HepG2 (cell line): ENCODE measurements at regions not wholly inside any gene's neighbourhood (a gene's known extent, or its start where the extent isn't known, plus 50 kb on each side); places are given as distances from the start of the nearest gene placed in this dataset.

ENCODE experiments used
- ATAC-seq: fragments of 200-7000 bp; cut with Tn5 transposase; 3 replicates; pipeline ENCODE4 v1.9.1; 2020; ENCODE audit warnings: mild to moderate bottlenecking, moderate library complexity
- BruUV-seq: library from RNA; stranded (reverse); fragments of 400-500 nt; replicated peaks from 2 replicates; lab custom pipeline; 2021; lab: Mats Ljungman, UMichigan
- CTCF ChIA-PET: fragments of 300-600 bp; formaldehyde crosslinking; extraction: SDS; loops from one replicate; lab custom pipeline; 2021; ENCODE audit warnings: low total read pairs, inconsistent platforms, low intra/inter-chr PET ratio; lab: Yijun Ruan, JAX
- POLR2A ChIA-PET: fragments of 350-600 bp; sonication (Branson Sonifier 250); formaldehyde crosslinking; loops from one replicate; lab custom pipeline; 2020; ENCODE audit warnings: antibody characterized with exemption, inconsistent platforms; lab: Yijun Ruan, JAX
- DNase-seq: peaks from one replicate; pipeline ENCODE4 v3.0.0-alpha.2; 2015; ENCODE audit warnings: low spot score
- FAIRE-seq: peaks from 3 replicates; lab custom pipeline; 2011; peaks lifted over from hg19 to GRCh38; lab: Jason Lieb, UNC
- H2AFZ ChIP-seq: one replicate; pipeline ENCODE4 v1.6.1; 2011; ENCODE audit warnings: low read length, inconsistent platforms
- H3K27ac ChIP-seq: fragments of 300-600 bp; 3 replicates; pipeline ENCODE4 v1.8.0; 2011; ENCODE audit warnings: mixed run types, mild to moderate bottlenecking, mixed read lengths, low read length, inconsistent platforms; ENCODE audit not compliant: insufficient read depth; ENCODE audit errors: extremely low read length
- H3K27me3 ChIP-seq, 2 experiments: fragments of 200-600 bp in 1 of 2; 2 replicates in 1 of 2; 3 replicates in 1 of 2; pipeline versions ENCODE4 v1.6.0 to v1.8.0; 2011; ENCODE audit warnings: low read length in 2 of 2, mild to moderate bottlenecking in 2 of 2, moderate library complexity in 2 of 2, inconsistent platforms in 1 of 2; ENCODE audit not compliant: insufficient read depth in 2 of 2, control insufficient read depth in 1 of 2
- H3K36me3 ChIP-seq, 2 experiments: fragments of 200-600 bp in 1 of 2; replicated peaks in 1 of 2; 2 replicates in 1 of 2; 3 replicates in 1 of 2; pipeline versions ENCODE4 v1.5.1 to v1.8.0; 2011; ENCODE audit warnings: low read length in 2 of 2, inconsistent platforms in 1 of 2; ENCODE audit not compliant: insufficient read depth in 2 of 2, control insufficient read depth in 1 of 2
- H3K4me1 ChIP-seq: 2 replicates; pipeline ENCODE4 v1.5.1; 2012; ENCODE audit warnings: low read length, inconsistent platforms; ENCODE audit not compliant: insufficient read depth
- H3K4me2 ChIP-seq: 2 replicates; pipeline ENCODE4 v1.6.0; 2011; ENCODE audit warnings: low read depth, low read length, inconsistent platforms
- H3K4me3 ChIP-seq, 3 experiments: fragments of 200-600 bp in 1 of 3; sonication (generic), shearing (Covaris generic) in 1 of 3; replicated peaks in 1 of 3; 2 replicates each; pipeline ENCODE4 v1.5.1; 2011 to 2016; ENCODE audit warnings: low read length in 3 of 3, inconsistent platforms in 2 of 3, low read depth in 2 of 3, mild to moderate bottlenecking in 2 of 3, control low read depth in 1 of 3, mixed read lengths in 1 of 3; ENCODE audit not compliant: insufficient read depth in 1 of 3
- H3K79me2 ChIP-seq: one replicate; pipeline ENCODE4 v1.6.1; 2011; ENCODE audit warnings: low read length, inconsistent platforms; ENCODE audit not compliant: insufficient read depth
- H3K9ac ChIP-seq: 2 replicates; pipeline ENCODE4 v1.6.0; 2011; ENCODE audit warnings: mild to moderate bottlenecking, low read depth, low read length, inconsistent platforms; ENCODE audit not compliant: insufficient read depth
- H3K9me3 ChIP-seq: 2 replicates; pipeline ENCODE4 v1.5.1; 2012; ENCODE audit warnings: mild to moderate bottlenecking, low read length
- H4K20me1 ChIP-seq: 2 replicates; pipeline ENCODE4 v1.6.0; 2011; ENCODE audit warnings: inconsistent platforms, mild to moderate bottlenecking, low read length, moderate library complexity; ENCODE audit not compliant: insufficient read depth
- RFXAP ChIP-seq: sonication (generic); formaldehyde crosslinking; IDR thresholded peaks from 2 replicates; pipeline ENCODE4 v1.4.0; 2020; ENCODE audit warnings: missing genetic modification reagents, borderline replicate concordance
- TCF12 ChIP-seq, 2 experiments: fragments of 450-650 bp in 1 of 2; sonication (generic) in 1 of 2; formaldehyde crosslinking in 1 of 2; IDR thresholded peaks; 2 replicates each; pipeline versions ENCODE4 v1.6.1 to v1.8.0; 2017 to 2022; ENCODE audit warnings: antibody characterized with exemption in 1 of 2, mild to moderate bottlenecking in 1 of 2, missing genetic modification reagents in 1 of 2, moderate library complexity in 1 of 2
- UBTF ChIP-seq: sonication (generic); formaldehyde crosslinking; IDR thresholded peaks from 2 replicates; pipeline ENCODE4 v1.4.0; 2020; ENCODE audit warnings: mild to moderate bottlenecking, missing genetic modification reagents
- ZFY ChIP-seq: sonication (generic); formaldehyde crosslinking; IDR thresholded peaks from 2 replicates; pipeline ENCODE4 v1.4.0; 2020; ENCODE audit warnings: missing genetic modification reagents
- ZNF337 ChIP-seq: sonication (generic); formaldehyde crosslinking; IDR thresholded peaks from 2 replicates; pipeline ENCODE4 v1.5.1; 2020; ENCODE audit warnings: missing genetic modification reagents, low read depth, mild to moderate bottlenecking, borderline replicate concordance
- WGBS: methylation state at CpG from one replicate; pipeline ENCODE4 v1.1.6; 2017; ENCODE audit warnings: low lambda C conversion rate; 5-methylcytosine and 5-hydroxymethylcytosine counted together
- in situ Hi-C: cut with HindIII; loops from 2 replicates; pipeline ENCODE4 v1.10.0; 2017; ENCODE audit warnings: low pct_unique_long_range_greater_than_20kb; ENCODE audit not compliant: extremely low pct_ligation_motif_present
- intact Hi-C: fragments of 100-400 bp; cut with micrococcal nuclease; formaldehyde crosslinking; loops from one replicate; pipeline ENCODE4 v1.10.0; 2022; ENCODE audit not compliant: unreplicated experiment
- TF ChIP-seq, protein P1 (sequence below): sonication (generic); formaldehyde crosslinking; IDR thresholded peaks from 2 replicates; pipeline ENCODE4 v1.4.0; 2020; ENCODE audit warnings: low read depth, mild to moderate bottlenecking, missing genetic modification reagents

DNA sequence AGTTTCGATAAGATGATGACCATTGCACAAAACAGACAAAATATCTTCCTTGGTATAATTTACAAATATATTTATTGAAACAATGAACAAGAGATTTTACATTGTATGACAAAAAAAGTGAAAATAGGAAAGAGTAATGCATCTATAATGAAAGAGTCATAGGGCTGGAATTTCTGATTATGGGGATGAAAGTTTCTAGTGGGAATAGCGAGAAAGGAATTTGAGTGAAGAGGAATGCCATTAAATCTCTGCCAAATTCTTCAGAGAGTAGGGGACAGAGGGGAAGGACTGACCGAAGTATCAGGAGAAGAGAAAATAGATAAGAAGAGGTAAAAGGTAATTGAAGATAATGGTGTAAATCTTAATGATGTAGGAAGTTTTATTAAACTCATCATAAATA lies 125.4 kb downstream of the VGLL3 start:
- CTCF ChIA-PET = no interaction called here
- ATAC-seq = no peak

More for the DNA sequence above, 125.4 kb downstream of the VGLL3 start:
- no peak for TF ChIP-seq TCF12 (IDR thresholded peaks at IDR 0.05)
- no peak for TF ChIP-seq TCF12 (CRISPR knock-in tag; IDR thresholded peaks at IDR 0.05)
- TF ChIP-seq ZNF337 = no peak
- TF ChIP-seq ZFY = no peak
- no peak for TF ChIP-seq UBTF (CRISPR knock-in tag)
- TF ChIP-seq RFXAP = no peak
- TF ChIP-seq, protein P1, sequence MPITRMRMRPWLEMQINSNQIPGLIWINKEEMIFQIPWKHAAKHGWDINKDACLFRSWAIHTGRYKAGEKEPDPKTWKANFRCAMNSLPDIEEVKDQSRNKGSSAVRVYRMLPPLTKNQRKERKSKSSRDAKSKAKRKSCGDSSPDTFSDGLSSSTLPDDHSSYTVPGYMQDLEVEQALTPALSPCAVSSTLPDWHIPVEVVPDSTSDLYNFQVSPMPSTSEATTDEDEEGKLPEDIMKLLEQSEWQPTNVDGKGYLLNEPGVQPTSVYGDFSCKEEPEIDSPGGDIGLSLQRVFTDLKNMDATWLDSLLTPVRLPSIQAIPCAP (CRISPR knock-in tag) = no peak
- Histone ChIP-seq H3K27me3 (no peaks in the 10 kb centered on the region), H2AFZ (no peak overlapping the region), H3K4me2 (no peak overlapping the region), H4K20me1 (no peaks in the 10 kb centered on the region), H3K4me1 (no peaks in the 10 kb centered on the region), H3K4me3 (no peak overlapping the region), H3K9ac (no peak overlapping the region), H3K79me2 (no peaks in the 10 kb centered on the region), H3K9me3 (peaks cover 26% of the 10 kb centered on the region; the same call in 1 of the 2 replicates), H3K27ac (no peak overlapping the region), H3K36me3 (no peaks in the 10 kb centered on the region)
- WGBS = 4% methylated on average over 3 of the region's 3 CpGs
- no TSS peak for BruUV-seq
- in situ Hi-C loops (no loop called here), intact Hi-C loops (no loop called here)
- POLR2A ChIA-PET = no interaction called here
- FAIRE-seq (no peak), DNase-seq (no peak)
